HCT116 (cell line): ENCODE measurements at regions not wholly inside any gene's neighbourhood (a gene's known extent, or its start where the extent isn't known, plus 50 kb on each side); places are given as distances from the start of the nearest gene placed in this dataset.

Source experiments
- ATAC-seq: fragments of 200-7000 bp; cut with Tn5 transposase; 2 replicates; pipeline ENCODE4 v1.9.1; 2020; ENCODE audit warnings: mild to moderate bottlenecking, moderate library complexity
- BruUV-seq: library from RNA; stranded (reverse); fragments of 400-500 nt; replicated peaks from 2 replicates; lab custom pipeline; 2021; lab: Mats Ljungman, UMichigan
- CTCF ChIA-PET: fragments of 300-600 bp; sonication (Branson Sonifier 250); formaldehyde crosslinking; loops from one replicate; lab custom pipeline; 2021; ENCODE audit warnings: antibody characterized with exemption; lab: Charles Lee
- POLR2A ChIA-PET: fragments of 300-600, 350-600 bp; sonication (Branson Sonifier 250); formaldehyde crosslinking; loops from one replicate; lab custom pipeline; 2021; ENCODE audit warnings: antibody characterized with exemption; lab: Charles Lee
- RAD21 ChIA-PET, 2 experiments: fragments of 300-600 bp; sonication (Branson Sonifier 250); formaldehyde crosslinking; loops; one replicate each; lab custom pipeline; 2023; ENCODE audit warnings: low total read pairs in 2 of 2; ENCODE audit not compliant: uncharacterized antibody in 2 of 2, unreplicated experiment in 2 of 2, low non-redundant PET in 1 of 2; lab: Charles Lee
- DNase-seq: peaks from one replicate; pipeline ENCODE4 v3.0.0-alpha.2; 2010; ENCODE audit warnings: low read depth, low spot score
- H2AFZ ChIP-seq: fragments of 200-600 bp; shearing (Covaris generic), sonication (generic); 2 replicates; pipeline ENCODE4 v1.6.1; 2017; ENCODE audit warnings: low read depth, mixed run types, mixed read lengths, antibody characterized with exemption, low read length; ENCODE audit not compliant: poor library complexity, severe bottlenecking
- H3K27ac ChIP-seq: 2 replicates; pipeline ENCODE4 v1.5.1; 2012; ENCODE audit warnings: low read depth, low read length
- H3K27me3 ChIP-seq: fragments of 200-600 bp; sonication (generic); 2 replicates; pipeline ENCODE4 v1.6.1; 2016; ENCODE audit warnings: mixed run types, low read length, mixed read lengths; ENCODE audit not compliant: insufficient read depth
- H3K36me3 ChIP-seq, 2 experiments: fragments of 200-500 bp in 1 of 2; fragments of 200-600 bp in 1 of 2; sonication (Bioruptor generic) in 1 of 2; sonication (generic) in 1 of 2; 2 replicates each; pipeline versions ENCODE4 v1.5.1 to v1.6.1; 2014 to 2016; ENCODE audit warnings: low read length in 2 of 2, inconsistent platforms in 1 of 2, mixed read lengths in 1 of 2, mixed run types in 1 of 2; ENCODE audit not compliant: insufficient read depth in 2 of 2, control insufficient read depth in 1 of 2
- H3K4me1 ChIP-seq, 2 experiments: fragments of 200-600 bp in 1 of 2; sonication (generic) in 1 of 2; 2 replicates each; pipeline versions ENCODE4 v1.5.1 to v1.6.1; 2012 to 2017; ENCODE audit warnings: low read length in 2 of 2, inconsistent platforms in 1 of 2, mild to moderate bottlenecking in 1 of 2, mixed read lengths in 1 of 2, mixed run types in 1 of 2, moderate library complexity in 1 of 2; ENCODE audit not compliant: insufficient read depth in 2 of 2, control insufficient read depth in 1 of 2
- H3K4me2 ChIP-seq: fragments of 200-600 bp; sonication (generic); 2 replicates; pipeline ENCODE4 v1.6.1; 2017; ENCODE audit warnings: mixed run types, low read length, mixed read lengths
- H3K4me3 ChIP-seq, 2 experiments: fragments of 200-600 bp in 1 of 2; sonication (generic) in 1 of 2; replicated peaks in 1 of 2; 2 replicates each; pipeline ENCODE4 v1.5.1; 2011 to 2016; ENCODE audit warnings: low read length in 2 of 2, control low read depth in 1 of 2, low read depth in 1 of 2, mild to moderate bottlenecking in 1 of 2, mixed read lengths in 1 of 2, mixed run types in 1 of 2
- H3K79me2 ChIP-seq: fragments of 200-600 bp; sonication (generic); 2 replicates; pipeline ENCODE4 v1.6.1; 2017; ENCODE audit warnings: mild to moderate bottlenecking, mixed run types, low read length, moderate library complexity, mixed read lengths; ENCODE audit not compliant: insufficient read depth
- H3K9ac ChIP-seq: fragments of 200-600 bp; sonication (generic); 2 replicates; pipeline ENCODE4 v1.6.1; 2016; ENCODE audit warnings: low read length, mixed read lengths
- H3K9me2 ChIP-seq: fragments of 200-600 bp; sonication (generic), shearing (Covaris generic); 2 replicates; pipeline ENCODE4 v1.6.1; 2017; ENCODE audit warnings: mixed run types, mild to moderate bottlenecking, moderate library complexity; ENCODE audit not compliant: insufficient read depth
- H3K9me3 ChIP-seq, 2 experiments: fragments of 200-500 bp in 1 of 2; fragments of 200-600 bp in 1 of 2; sonication (Bioruptor generic) in 1 of 2; sonication (generic) in 1 of 2; 2 replicates each; pipeline ENCODE4 v1.6.1; 2014 to 2017; ENCODE audit warnings: low read length in 2 of 2, mixed read lengths in 2 of 2, inconsistent platforms in 1 of 2, low read depth in 1 of 2, mild to moderate bottlenecking in 1 of 2, mixed run types in 1 of 2, moderate library complexity in 1 of 2; ENCODE audit not compliant: control insufficient read depth in 1 of 2, insufficient read depth in 1 of 2
- H4K20me1 ChIP-seq: fragments of 200-600 bp; sonication (generic), shearing (Covaris generic); 2 replicates; pipeline ENCODE4 v1.6.1; 2017; ENCODE audit warnings: mixed run types, mild to moderate bottlenecking, moderate library complexity; ENCODE audit not compliant: insufficient read depth
- CBX3 ChIP-seq: IDR thresholded peaks from 2 replicates; pipeline ENCODE4 v1.6.1; 2012; ENCODE audit warnings: low read depth
- CEBPB ChIP-seq: IDR thresholded peaks from 2 replicates; pipeline ENCODE4 v1.6.1; 2012; ENCODE audit warnings: low read depth
- EZH2 ChIP-seq: fragments of 200-600 bp; sonication (generic); IDR thresholded peaks from 2 replicates; pipeline ENCODE4 v1.6.1; 2017; ENCODE audit warnings: antibody characterized with exemption, mixed run types
- EZH2phosphoT487 ChIP-seq: fragments of 200-600 bp; IDR thresholded peaks from 2 replicates; pipeline ENCODE4 v1.6.1; 2018; ENCODE audit warnings: antibody characterized with exemption, borderline replicate concordance
- FOSL1 ChIP-seq: IDR thresholded peaks from 2 replicates; pipeline ENCODE4 v1.6.1; 2012; ENCODE audit warnings: low read depth
- POLR2A ChIP-seq: IDR thresholded peaks from 2 replicates; pipeline ENCODE4 v1.7.0; 2011; ENCODE audit warnings: borderline replicate concordance; ENCODE audit not compliant: insufficient read depth, insufficient read length; ENCODE audit errors: extremely low read depth
- POLR2AphosphoS5 ChIP-seq: IDR thresholded peaks from 2 replicates; pipeline ENCODE4 v1.6.1; 2011; ENCODE audit warnings: mild to moderate bottlenecking, low read depth, low read length, moderate library complexity
- SP1 ChIP-seq: IDR thresholded peaks from 2 replicates; pipeline ENCODE4 v1.6.1; 2012; ENCODE audit warnings: low read depth
- SRF ChIP-seq: IDR thresholded peaks from 2 replicates; pipeline ENCODE4 v1.6.1; 2012; ENCODE audit warnings: low read depth
- TCF7L2 ChIP-seq: IDR thresholded peaks from 2 replicates; pipeline ENCODE4 v1.7.0; 2011; ENCODE audit warnings: borderline replicate concordance, inconsistent platforms; ENCODE audit not compliant: insufficient read depth, insufficient read length; ENCODE audit errors: extremely low read depth
- YY1 ChIP-seq: IDR thresholded peaks from 2 replicates; pipeline ENCODE4 v1.6.1; 2011; ENCODE audit warnings: low read length, low read depth, moderate library complexity, mild to moderate bottlenecking; ENCODE audit not compliant: insufficient replicate concordance; ENCODE audit errors: extremely low read depth
- intact Hi-C: fragments of 100-400 bp; cut with micrococcal nuclease; formaldehyde crosslinking; loops from 2 replicates; pipeline ENCODE4 v1.10.0; 2022
- TF ChIP-seq, protein P1 (sequence below): IDR thresholded peaks from 2 replicates; pipeline ENCODE4 v1.6.1; 2012
- TF ChIP-seq, protein P2 (sequence below): IDR thresholded peaks from 2 replicates; pipeline ENCODE4 v1.6.1; 2012
- TF ChIP-seq, protein P3 (sequence below): IDR thresholded peaks from 2 replicates; pipeline ENCODE4 v1.6.1; 2011; ENCODE audit warnings: mild to moderate bottlenecking, low read length, moderate library complexity; ENCODE audit not compliant: insufficient replicate concordance; ENCODE audit errors: extremely low read depth

DNA sequence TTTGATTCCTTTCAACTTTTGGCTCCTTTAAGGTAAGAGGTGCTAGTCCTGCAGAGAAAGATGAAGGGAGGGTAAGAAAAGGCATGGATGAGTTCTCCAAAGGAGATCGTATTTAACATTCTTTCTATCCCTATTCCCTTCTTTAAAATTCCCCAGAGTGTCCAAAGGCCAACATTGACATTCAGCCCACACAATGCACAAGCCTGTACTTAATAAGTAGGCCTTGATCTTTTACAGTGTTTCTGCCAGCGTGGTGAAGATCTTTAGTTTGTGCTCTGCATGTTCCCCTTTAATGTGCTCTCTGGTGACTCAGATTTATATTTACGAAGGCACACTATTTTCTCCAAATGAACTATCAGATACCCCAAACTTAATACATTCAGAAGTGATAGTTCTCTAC lies 582.5 kb upstream of the RGS18 start (continued):
- TF ChIP-seq EZH2phosphoT487 (no peak), EZH2 (no peak), CEBPB (no peak)
- TF ChIP-seq, protein P1, sequence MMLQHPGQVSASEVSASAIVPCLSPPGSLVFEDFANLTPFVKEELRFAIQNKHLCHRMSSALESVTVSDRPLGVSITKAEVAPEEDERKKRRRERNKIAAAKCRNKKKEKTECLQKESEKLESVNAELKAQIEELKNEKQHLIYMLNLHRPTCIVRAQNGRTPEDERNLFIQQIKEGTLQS = no peak

DNA sequence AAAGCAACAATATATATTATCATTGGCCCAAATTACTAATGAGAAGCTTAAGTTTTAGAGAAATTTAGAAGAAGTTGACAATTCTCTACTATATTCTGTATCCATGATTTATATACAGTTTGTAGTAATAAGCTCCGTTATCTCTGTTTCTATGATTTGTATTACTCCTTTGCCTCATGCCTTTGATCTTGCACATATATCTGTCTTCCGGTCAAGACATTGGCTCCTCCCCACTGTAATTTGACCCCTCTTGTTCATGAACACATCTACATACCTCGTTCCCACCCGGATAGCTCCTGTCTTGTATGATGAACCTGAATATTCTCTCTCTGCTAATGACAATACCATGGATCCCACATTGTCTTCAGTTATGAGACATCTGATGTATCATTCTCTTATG lies 581.0 kb upstream of the RGS18 start:
- Histone ChIP-seq H3K4me1 (no peaks in the 10 kb centered on the region), H3K9ac (no peak overlapping the region), H3K4me2 (no peak overlapping the region), H3K79me2 (no peaks in the 10 kb centered on the region), H4K20me1 (no peaks in the 10 kb centered on the region), H3K27ac (no peak overlapping the region), H3K9me3 (no peaks in the 10 kb centered on the region), H2AFZ (no peak overlapping the region), H3K27me3 (no peaks in the 10 kb centered on the region), H3K4me3 (no peak overlapping the region), H3K9me2 (no peaks in the 10 kb centered on the region), H3K36me3 (no peaks in the 10 kb centered on the region)
- intact Hi-C loops = no loop called here
- DNase-seq (no peak), ATAC-seq (no peak)
- TF ChIP-seq, protein P2, sequence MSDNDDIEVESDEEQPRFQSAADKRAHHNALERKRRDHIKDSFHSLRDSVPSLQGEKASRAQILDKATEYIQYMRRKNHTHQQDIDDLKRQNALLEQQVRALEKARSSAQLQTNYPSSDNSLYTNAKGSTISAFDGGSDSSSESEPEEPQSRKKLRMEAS = no peak
- TF ChIP-seq EZH2phosphoT487 (no peak), CBX3 (no peak), FOSL1 (no peak), YY1 (no peak), POLR2A (no peak), SRF (no peak), SP1 (no peak), TCF7L2 (no peak), POLR2AphosphoS5 (no peak)
- TF ChIP-seq, protein P1 = no peak
- TF ChIP-seq, protein P3, sequence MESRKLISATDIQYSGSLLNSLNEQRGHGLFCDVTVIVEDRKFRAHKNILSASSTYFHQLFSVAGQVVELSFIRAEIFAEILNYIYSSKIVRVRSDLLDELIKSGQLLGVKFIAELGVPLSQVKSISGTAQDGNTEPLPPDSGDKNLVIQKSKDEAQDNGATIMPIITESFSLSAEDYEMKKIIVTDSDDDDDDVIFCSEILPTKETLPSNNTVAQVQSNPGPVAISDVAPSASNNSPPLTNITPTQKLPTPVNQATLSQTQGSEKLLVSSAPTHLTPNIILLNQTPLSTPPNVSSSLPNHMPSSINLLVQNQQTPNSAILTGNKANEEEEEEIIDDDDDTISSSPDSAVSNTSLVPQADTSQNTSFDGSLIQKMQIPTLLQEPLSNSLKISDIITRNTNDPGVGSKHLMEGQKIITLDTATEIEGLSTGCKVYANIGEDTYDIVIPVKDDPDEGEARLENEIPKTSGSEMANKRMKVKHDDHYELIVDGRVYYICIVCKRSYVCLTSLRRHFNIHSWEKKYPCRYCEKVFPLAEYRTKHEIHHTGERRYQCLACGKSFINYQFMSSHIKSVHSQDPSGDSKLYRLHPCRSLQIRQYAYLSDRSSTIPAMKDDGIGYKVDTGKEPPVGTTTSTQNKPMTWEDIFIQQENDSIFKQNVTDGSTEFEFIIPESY = no peak
- ChIA-PET POLR2A (no interaction called here), CTCF (interaction anchor here (1.3 kb wide), 1 partner anchor 10 kb away, joined by 3 read pairs; no protein-coding TSS in a partner anchor), RAD21 (no interaction called here)
- BruUV-seq = no TSS peak
